ENCODE measurements at regions not wholly inside any gene's neighbourhood (a gene's known extent, or its start where the extent isn't known, plus 50 kb on each side); places are given as distances from the start of the nearest gene placed in this dataset.

DNA sequence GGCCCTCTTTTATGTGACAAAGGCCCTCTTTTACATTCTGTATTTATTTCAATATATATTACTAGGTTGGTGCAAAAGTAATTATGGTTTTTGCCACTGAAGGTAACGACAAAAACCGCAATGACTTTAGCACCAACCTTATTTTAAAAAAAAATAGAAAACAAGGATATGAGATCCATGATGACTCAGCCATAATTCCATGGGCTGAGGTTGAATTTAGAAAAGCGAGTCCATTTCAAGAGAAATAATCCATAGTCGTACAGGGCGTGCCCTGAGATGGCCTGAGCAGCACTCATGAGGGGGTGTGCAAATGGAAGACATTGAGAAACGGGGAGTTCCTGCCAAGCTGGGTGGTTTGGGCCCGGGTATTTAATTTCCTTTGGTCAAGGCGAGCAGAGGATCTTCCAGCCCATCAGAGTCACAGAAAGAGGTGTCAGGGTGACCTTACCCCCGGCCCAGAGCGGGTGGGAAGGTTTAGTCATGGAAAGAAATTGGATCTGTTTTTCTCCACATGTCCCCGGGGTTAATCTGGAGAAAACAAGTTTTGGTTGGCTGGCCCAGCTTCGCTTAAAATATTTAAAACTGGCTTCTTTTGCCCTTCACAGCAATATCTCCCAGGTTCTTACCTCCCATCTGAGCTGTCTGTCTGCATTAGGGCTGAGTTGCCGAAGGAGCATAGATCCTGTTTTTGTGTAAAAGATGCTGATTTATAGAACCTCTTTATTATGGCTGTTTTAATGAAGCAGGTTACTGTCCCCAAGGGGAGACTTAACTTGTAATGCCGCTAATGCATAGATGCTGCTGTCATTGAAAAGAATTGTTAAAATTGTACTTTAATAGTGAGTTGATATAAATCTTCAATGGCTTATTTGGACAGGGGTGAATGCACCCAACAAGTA, 255.6 kb downstream of the PREX1 start:
- DNase-seq (ENCODE audit: low spot score) = no peak

DNA sequence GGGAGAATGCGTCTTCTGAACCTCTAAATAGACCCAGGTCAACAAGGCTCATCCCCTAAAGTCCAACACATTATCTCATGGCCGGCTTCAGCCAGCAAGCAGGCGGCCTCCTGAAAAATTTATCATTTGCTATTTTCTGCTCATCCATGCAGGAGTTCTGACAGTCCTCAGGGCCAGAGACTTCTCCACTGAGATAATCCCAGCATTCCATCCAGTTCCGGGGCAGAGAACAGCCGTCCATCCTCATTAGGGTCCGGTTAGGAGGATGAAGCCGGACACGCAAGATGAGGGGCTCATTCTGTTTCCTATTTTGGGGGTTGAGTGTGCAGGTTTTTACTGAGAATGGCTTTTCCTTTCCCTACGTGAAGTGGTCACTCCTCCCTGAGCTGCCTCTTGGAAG, 258.1 kb downstream of the PREX1 start:
- no peak for DNase-seq (ENCODE audit: low spot score)

DNA sequence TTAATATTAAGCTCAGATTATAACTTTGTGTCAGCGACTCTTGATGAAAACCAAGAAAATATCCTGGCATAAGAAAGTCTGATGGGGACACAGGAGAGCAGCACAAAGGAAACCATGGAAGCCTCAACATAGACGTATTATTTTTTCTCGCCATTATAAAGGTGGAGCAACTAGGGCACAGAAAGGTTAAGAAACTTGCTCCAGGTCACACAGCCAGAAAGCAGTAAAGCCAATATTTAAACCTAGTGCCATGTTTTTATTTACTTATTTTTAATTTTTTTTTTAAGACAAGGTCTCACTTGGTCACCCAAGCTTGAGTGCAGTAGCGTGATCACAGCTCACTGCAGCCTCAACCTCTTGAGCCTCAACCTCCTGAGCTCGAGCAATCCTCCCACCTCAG, 259.3 kb downstream of the PREX1 start:
- DNase-seq (ENCODE audit: low spot score) = no peak

DNA sequence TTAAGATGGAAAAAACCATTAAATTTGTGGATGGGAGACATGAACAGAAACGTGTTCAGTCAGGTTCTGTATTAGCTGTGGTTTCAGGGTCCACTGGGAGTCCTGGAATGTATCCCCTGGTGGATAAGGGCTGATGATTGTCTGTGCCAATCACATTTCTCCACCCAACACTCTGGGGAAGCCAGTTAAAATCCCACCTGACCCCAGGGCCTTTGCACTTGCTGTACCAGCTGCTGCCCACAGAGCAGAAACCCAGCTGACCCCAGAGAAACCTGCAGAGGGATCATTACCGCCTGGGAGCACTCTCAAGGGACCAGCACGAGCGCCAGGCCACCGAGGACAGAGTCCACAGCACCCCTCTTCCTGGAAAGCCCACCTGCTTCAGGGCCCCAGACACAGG, 260.7 kb downstream of the PREX1 start:
- no peak for DNase-seq (ENCODE audit: low spot score)

DNA sequence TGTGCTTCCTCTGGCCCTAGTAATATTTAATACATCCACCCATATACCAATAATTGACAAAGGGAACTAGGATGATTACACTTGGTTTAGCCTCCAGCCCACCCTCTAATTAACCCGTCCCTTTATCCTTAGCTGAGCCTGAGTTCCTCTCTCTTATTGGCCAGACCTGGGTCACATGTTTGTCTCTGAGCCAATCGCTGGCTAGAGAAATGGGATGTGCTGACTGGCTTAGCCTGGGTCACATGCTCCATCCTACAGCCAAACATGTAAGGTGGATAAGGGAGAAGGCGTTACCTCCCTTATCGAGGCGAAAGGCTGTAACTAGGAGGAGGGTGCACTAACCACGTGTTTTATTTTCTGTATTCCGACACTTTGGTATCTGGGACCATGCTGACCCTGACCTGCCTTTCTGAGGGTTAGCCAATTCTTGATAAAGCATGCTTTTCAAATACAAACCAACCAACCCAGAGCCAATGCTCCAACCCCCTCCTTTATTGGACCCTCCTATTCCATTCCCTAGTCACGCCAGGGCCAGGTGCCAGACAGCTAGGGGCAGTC, 262.7 kb downstream of the PREX1 start:
- DNase-seq (ENCODE audit: low spot score) = no peak

DNA sequence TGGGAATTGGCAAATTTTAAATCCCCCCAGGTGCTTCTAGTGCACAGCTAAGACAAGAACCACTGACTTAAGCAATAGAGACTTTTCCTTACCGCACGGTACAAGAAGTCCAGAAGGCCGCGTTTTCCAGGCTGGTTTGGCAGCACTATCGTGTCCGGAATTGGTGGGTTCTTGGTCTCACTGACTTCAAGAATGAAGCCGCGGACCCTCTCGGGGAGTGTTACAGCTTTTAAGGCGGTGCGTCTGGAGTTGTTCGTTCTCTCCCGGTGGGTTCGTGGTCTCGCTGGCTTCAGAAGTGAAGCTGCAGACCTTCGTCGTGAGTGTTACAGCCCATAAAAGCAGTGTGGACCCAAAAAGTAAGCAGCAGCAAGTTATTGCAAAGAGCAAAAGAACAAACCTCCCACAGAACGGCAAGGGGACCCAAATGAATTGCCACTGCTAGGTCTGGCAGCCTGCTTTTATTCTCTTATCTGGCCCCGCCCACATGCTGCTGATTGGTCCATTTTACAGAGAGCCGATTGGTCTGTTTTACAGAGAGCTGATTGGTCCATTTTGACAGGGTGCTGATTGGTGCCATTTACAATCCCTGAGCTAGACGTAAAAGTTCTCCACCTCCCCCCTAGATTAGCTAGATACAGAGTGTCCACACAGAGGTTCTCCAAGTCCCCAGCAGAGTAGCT, 264.5 kb downstream of the PREX1 start:
- no peak for DNase-seq (ENCODE audit: low spot score)

DNA sequence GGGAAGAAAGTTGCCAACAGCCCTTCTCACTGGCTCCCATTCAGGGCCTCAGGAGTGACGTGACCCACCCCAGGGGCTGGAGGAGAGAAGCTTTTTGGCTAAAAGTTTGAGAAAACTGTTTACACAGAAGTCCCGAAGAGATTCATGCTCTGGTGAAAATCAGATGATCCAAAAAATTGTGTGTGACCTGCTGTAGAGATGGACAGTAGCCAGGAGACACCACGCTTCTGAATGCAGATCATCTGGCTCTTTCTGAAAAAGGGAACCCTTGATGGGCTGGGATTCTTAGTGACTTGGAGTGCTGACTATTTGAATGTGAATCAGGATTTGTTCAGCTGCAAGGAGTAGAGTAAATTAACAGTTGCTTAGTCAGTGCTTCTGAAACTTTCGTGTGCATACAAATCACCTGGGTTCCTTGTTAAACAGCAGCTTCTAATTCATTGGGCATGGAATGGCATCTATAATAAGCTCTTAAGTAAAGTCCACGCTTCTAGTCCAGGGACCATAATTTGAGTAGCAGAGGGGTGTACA, 265.1 kb downstream of the PREX1 start:
- DNase-seq (ENCODE audit: low spot score) = no peak

DNA sequence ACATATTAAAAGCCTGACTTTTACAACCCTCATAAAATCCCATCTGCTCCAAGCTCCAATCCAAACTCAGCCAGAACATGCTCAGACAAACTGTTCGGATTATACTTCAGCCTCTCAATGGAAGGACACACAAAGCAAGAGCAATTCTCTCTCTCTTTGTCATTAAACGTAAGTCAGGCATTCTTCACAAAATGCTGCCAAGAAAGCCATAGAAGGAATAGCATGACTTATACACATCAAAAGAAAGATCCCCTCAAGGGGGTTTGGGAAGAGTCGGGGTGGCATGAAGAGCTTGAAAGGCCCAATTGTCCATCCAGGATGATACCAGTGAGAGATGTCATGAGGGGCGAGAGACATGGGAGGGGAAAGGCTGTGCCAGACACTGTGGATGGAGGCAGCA, 268.9 kb downstream of the PREX1 start:
- DNase-seq (ENCODE audit: low spot score) = no peak

DNA sequence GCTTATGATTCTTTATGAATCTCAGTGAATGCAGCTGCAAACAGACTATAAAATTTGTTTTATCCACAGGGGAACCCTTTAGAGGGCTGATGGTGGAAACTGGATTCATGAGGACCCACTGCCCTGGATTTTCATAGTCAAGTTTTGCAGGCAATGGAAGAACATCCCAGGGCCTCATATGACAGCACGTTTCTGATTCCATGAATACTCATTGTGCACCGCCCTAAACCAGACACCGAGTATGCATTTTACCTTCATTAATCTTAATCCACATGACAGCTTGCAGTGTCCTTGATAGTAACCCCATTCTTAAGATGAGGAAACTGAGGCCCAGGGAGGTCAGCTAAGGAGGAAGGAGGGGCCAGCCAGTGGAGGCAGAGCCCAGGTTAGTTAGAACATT, 270.4 kb downstream of the PREX1 start:
- DNase-seq (ENCODE audit: low spot score) = no peak

DNA sequence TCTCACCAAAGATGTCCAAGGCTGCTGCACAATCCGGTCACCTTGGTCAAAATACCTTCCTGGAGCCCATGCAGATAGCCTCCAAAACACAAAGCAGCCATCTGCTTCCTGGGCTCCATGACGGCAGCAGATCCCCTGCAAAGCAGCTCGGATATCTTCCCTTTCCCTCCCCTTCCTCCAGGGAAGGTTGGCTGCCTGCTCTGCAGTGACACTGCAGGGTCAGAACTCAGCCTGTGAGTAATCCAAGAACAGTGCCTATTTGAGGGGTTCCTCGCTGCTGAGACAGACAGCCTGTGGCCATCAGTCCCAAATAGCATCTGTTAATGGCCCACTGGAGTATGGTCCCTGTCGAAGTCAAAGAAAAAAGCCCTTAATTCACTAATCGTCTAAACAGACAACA, 270.8 kb downstream of the PREX1 start:
- peak; percentile 11 for DNase-seq (ENCODE audit: low spot score)

DNA sequence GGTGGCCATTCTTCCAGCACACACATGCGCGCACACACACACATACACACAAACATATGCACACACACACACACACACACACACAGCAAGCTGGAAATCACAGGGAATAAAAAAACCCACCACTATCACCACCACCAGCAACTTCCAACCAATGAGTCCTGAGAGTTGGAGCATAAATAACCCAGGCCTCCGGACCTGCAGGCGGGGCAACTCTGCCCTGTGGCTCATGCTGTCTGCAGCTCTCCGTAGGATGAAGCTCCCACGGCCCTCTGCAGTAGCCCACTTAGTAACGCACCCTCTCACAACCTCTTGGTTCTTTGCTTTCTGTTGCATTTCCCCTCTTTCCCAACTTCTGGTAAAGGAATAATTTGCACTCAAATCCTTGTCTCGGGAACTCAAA, 275.2 kb downstream of the PREX1 start:
- DNase-seq (ENCODE audit: low spot score) = no peak

DNA sequence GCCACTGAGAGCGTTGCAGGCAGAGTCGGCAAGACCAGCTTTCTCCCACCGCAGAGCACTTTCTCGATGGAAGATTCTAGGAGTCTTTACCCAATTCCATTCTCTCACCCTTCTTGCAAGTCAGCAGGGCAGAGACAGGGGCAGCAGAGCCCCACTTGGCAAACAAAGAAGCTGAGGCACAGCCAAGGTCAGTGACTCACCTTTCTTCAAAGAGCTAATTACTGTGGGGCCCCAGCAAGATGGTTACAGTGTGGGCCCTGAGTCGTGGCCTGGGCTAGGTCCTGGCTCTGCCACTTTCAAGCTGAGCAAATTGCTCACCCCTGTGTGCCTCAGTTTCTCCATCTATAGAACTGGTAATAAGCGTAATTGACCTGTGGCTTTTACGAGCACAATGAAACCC, 277.0 kb downstream of the PREX1 start:
- DNase-seq (ENCODE audit: low spot score) = no peak

DNA sequence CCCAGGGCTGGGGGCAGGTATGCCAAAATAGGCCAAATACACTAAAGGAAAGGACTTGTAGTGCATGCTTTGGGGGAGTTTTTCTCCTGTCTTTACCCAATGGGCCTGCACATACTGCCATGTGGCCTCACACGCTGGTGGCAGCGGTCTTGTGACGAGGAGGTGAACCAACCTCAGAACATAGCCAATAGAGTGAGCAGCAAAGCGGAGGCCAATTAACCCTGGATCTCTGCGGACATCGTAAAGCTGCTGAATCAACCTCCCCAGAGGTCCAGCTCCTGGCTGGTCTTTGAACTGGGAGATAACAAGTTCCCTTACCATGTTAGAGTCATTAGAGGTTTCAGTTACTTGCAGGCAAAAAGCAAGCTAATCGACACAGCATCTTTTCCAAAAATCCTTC, 280.1 kb downstream of the PREX1 start:
- DNase-seq (ENCODE audit: low spot score) = no peak

DNA sequence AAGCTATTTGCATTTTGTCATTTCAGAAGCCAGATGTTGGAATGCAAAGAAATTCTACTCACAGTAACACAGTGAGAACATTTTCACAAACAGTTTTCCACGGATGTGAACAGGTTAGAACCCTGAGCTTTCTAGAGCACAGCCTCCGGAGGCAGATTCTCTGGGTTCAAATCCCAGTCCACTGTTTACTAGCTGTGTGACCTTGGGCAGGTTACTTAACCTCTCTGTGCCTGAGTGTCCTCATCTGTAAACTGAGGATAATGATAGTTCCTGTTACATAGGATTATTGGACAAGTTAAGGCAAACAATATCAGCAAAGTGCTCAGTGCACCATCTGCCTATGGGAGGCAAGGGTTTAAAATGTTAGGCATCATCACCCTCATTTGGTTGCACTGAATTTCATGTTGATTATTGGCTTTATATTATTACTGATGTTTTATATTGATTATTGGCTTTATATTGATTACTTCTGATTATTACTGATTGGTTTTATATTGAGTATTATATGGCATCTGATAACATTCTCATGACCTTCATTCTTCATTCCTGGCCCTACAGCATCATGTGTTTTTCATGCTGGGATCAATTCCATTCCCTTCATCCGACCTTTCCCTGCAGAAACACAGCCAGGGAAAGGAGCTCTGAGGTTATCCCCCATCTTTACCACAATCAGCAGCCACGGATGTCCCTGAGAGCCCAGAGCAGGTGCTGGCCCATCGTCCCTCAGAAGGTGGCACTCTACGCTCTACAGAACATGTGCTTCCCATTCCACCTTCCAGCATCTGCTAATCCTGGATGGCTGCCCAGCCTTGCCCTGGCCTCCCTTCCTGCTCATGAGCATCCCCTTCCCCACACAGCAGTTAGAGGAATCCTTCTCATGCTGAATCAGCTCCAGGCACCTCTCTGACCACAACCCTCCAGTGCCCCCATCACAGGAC, 283.1 kb downstream of the PREX1 start:
- no peak for DNase-seq (ENCODE audit: low spot score)

DNA sequence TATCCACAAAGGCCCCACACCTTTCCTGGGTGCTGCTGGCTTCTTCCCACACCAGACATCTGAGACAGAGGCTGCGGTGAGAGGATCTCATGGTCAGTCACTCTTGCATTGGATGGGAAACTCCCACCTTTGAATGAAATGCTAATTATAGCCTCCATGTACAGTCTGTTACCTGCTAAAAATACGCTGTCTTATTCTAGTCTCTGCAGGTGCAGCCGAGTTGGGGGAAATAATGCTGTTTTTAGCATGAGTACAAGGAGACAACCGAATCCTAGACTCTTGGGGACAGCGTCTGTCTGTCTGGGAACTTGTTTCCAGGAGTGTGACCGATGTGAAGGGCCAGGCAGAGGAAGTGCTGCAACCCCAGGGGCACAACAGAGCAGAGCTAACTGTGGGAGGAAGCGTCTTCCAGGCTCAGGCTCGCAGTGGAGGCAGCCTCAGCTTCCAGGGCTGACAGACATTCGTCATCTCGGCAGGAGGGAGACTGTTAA, 286.2 kb downstream of the PREX1 start:
- no peak for DNase-seq (ENCODE audit: low spot score)

DNA sequence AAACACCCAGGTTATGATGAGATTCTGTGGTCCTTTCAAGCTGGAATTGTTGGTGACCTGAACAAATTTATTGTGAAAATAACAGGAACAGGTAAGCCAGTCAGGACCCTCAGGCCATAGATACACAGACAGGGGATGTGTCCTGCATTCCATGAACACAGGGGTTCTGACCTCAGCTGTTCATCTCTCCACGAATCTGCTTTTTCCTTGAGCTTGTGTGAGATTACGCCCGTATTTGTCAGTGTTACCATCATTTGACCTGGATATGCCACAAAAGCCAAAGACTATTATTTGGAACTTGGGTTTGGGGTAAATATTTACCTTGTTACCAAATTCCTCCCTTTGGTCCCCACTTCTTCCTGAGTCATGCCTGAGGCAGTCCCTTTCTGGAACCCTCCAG, 288.9 kb downstream of the PREX1 start:
- DNase-seq (ENCODE audit: low spot score) = no peak

DNA sequence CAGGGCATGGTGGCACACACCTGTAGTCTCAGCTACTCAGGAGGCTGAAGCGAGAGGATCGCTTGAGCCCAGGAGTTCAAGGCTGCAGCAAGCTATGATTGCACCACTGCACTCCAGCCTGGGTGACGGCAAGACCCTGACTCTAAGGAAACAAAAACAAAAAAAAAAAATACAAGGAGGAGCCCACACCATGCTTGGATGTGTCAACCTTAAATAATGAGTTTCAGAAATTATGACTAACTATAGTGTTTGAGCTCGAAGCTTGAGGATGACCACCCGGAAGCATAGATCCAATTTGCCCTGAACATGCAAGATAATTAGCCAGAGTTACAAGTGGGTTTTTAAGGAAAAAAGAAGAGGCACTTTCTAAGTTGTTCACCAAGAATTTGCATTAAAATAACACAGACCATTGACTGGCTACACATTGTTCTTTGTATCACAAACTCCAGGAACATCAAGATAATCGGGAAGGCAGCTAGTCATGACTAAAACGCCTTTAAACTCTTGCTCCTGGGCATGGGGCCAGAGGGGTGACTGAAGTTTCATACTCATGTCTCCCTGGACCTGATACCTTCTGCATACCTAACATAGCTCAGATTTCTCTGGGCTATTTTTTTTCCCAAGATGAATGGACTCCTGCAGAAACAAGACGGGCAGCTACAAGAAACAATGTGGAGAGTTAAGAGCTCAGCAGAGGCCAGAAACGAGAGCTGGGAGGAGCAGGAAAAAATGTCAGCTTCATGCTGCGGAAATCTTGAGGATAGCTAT, 289.6 kb downstream of the PREX1 start:
- DNase-seq (ENCODE audit: low spot score) = no peak

DNA sequence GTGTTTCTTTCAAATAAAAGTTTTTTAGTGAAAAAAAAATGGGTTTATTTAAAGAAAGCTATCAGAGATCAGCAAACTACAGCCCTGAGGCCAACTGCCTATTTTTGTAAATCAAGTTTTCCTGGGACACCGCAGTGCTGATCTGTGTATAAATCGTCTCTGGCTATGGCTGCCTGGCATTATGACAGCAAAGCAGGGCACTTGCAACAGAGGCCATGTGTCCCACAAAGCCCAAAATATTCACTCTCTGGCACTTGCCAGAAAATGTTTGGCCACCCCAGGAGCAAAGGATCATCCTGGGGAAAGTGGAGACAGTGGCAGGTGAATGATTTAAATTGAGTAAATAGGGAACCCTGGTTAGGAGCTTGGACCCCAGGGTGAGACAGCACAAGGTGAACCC, 291.6 kb downstream of the PREX1 start:
- no peak for DNase-seq (ENCODE audit: low spot score)

DNA sequence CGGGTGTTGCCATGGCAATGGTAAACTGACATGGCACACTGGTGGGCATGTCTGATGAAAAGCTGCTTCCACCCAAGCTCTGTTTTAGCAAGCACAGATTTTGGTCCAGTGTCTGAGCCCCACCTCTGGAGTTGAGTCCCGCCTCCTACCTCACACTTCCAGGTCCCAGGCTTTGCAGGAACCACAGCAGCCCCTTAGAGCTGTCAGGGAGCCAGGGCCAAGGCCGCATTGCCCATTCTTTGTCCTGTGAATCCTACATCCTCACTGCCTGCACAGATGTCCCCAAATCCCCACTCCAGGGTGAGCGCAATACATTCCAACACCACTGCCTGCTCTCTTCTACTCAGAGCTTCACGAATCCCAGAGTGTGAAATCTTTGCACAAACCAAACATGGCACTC, 292.2 kb downstream of the PREX1 start:
- DNase-seq (ENCODE audit: low spot score) = no peak

DNA sequence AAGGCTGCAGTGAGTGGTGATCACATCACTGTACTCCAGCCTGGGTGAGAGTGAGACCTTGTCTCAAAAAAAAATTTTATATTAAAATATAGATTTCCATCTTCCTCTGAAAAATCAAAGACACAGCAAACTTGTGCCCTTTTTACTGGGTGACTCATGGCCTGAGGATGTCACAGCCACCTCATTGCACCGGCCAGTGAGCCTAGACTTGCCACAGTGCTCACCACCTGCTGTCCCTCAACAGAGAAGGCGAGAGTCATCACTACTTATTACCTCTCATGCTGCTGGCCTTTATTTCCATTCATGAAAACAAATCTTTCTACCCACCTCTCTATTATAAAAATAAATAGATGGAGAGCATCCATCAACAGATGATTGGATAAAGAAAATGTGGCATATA, 295.8 kb downstream of the PREX1 start:
- DNase-seq (ENCODE audit: low spot score) = no peak

DNA sequence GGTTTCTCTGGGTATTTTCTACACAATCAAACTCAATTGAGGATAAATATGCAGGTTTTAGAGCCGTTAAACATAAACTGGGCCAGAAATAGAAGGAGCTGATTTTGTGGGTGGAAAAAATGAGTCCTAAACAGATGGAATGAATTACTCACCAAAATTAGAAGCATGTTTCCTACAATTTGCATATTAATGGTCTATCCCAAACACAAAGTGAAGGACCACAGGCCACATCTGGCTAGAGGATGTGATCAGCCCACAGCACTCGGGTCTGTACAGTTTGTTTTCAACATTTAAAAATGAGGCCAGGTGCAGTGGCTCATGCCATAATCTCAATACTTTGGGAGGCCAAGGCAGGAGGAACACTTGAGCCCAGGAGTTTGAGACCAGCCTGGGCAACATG, 296.3 kb downstream of the PREX1 start:
- DNase-seq (ENCODE audit: low spot score) = no peak
